Upper lobe of left lung (tissue), 4 donors: ENCODE measurements at regions not wholly inside any gene's neighbourhood (a gene's known extent, or its start where the extent isn't known, plus 50 kb on each side); places are given as distances from the start of the nearest gene placed in this dataset.

ENCODE experiments used
- EP300 ChIP-seq, 4 donors: sonication (generic); formaldehyde crosslinking; IDR thresholded peaks; one replicate each; pipeline ENCODE4 v1.5.1; 2017; ENCODE audit warnings: antibody characterized with exemption in 4 of 4, control low read depth in 2 of 4
- TF ChIP-seq, protein P1 (sequence below), 6 experiments: fragments of 450-650 bp in 4 of 6; fragments of 200-600 bp in 2 of 6; sonication (generic) in 2 of 6; IDR thresholded peaks; one replicate each; pipeline ENCODE4 v1.5.1; 2016 to 2019; ENCODE audit warnings: antibody characterized with exemption in 6 of 6

DNA sequence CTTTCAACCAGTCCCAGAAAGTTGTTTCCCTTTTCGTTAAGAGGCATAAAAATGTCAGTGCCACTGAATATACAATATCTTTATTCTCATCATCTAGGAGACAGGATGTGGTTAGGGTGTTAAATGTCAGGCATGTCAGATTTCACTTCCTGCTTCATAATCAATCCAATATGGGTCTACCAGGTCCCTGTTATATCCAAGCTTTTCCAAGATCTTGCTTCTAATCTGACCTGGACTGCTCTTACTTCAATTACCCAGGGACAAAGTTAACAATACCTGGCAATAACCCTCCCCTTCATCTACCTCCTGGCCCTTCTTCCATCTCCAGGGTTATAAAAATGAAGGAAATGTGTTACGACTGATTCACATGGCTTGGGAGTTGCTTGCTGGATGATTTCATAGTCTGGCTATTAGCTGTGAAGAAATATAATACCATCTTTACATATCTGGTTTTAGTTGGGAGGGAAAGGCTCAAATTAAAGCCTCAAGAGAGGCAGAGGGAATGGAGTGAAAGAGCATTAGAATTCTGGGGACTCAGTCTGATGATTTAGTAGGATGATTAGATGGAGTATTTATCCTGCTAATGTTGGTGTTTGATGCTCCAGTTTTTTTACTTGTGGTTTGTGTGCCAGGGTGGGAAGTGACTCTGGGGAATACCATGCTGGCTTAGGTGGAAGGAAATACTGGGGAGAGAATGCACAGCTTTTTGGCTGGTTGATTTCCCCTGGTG is 534.3 kb downstream of the ETS1 start:
- TF ChIP-seq, protein P1, sequence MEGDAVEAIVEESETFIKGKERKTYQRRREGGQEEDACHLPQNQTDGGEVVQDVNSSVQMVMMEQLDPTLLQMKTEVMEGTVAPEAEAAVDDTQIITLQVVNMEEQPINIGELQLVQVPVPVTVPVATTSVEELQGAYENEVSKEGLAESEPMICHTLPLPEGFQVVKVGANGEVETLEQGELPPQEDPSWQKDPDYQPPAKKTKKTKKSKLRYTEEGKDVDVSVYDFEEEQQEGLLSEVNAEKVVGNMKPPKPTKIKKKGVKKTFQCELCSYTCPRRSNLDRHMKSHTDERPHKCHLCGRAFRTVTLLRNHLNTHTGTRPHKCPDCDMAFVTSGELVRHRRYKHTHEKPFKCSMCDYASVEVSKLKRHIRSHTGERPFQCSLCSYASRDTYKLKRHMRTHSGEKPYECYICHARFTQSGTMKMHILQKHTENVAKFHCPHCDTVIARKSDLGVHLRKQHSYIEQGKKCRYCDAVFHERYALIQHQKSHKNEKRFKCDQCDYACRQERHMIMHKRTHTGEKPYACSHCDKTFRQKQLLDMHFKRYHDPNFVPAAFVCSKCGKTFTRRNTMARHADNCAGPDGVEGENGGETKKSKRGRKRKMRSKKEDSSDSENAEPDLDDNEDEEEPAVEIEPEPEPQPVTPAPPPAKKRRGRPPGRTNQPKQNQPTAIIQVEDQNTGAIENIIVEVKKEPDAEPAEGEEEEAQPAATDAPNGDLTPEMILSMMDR (IDR thresholded peaks at IDR 0.05), result no peak
- no peak for TF ChIP-seq EP300 (IDR thresholded peaks at IDR 0.05)
